Dendritic cell treated with granulocyte-macrophage colony-stimulating factor and Interleukin-4, amounts not matched to agents 40 ng/mL and 50 ng/mL, for 4 days (primary cell): ENCODE measurements at regions not wholly inside any gene's neighbourhood (a gene's known extent, or its start where the extent isn't known, plus 50 kb on each side); places are given as distances from the start of the nearest gene placed in this dataset.

Experiments used
- H3K27ac Mint-ChIP-seq: one replicate; pipeline ENCODE4 v1.8.0; 2022; ENCODE audit warnings: mild to moderate bottlenecking, mixed read lengths
- H3K27me3 Mint-ChIP-seq: one replicate; pipeline ENCODE4 v1.8.0; 2022; ENCODE audit warnings: mild to moderate bottlenecking, mixed read lengths
- H3K36me3 Mint-ChIP-seq: one replicate; pipeline ENCODE4 v1.8.0; 2022; ENCODE audit warnings: low read depth, mixed read lengths
- H3K4me1 Mint-ChIP-seq: one replicate; pipeline ENCODE4 v1.8.0; 2022; ENCODE audit warnings: low read depth, mixed read lengths
- H3K4me3 Mint-ChIP-seq: one replicate; pipeline ENCODE4 v1.8.0; 2022; ENCODE audit warnings: mild to moderate bottlenecking, moderate library complexity, mixed read lengths
- H3K9me3 Mint-ChIP-seq: one replicate; pipeline ENCODE4 v1.8.0; 2022; ENCODE audit warnings: mixed read lengths
- intact Hi-C: fragments of 100-400 bp; cut with micrococcal nuclease; formaldehyde crosslinking; loops from one replicate; pipeline ENCODE4 v1.15.0; 2022

GRCh38 chr1:104856518-104856917 is 1106.8 kb downstream of the AMY1C start:
- H3K36me3 Mint-ChIP-seq: no peaks in the 10 kb centered on the region
- no peak overlapping the region for H3K27ac Mint-ChIP-seq
- H3K27me3 Mint-ChIP-seq: no peaks in the 10 kb centered on the region
- H3K4me3 Mint-ChIP-seq: no peak overlapping the region
- intact Hi-C loops: no loop called here
- H3K9me3 Mint-ChIP-seq: no peaks in the 10 kb centered on the region
- H3K4me1 Mint-ChIP-seq: no peaks in the 10 kb centered on the region

DNA sequence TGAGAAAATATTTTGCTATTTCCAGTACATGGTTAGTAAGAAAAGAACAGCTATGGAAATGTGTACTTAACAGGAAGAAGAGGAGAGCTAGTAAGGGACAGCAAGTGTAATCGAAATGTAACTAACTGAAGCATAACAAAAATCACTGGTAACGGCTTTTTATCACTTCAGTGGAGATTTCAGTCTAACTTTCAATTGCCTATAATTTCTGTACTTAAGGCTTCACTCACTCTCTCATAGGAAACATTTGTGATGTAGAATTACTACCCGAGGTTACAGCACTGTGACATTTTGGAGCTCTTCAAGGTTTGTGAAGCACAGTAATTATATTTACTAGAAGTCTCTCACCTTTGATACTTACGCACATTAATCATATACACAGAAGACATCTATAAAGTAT is 1119.1 kb downstream of the AMY1C start:
- Mint-ChIP-seq H3K27me3 (no peaks in the 10 kb centered on the region), H3K9me3 (no peaks in the 10 kb centered on the region), H3K36me3 (no peaks in the 10 kb centered on the region), H3K27ac (no peak overlapping the region), H3K4me1 (no peaks in the 10 kb centered on the region), H3K4me3 (no peak overlapping the region)
- intact Hi-C loops: no loop called here

DNA sequence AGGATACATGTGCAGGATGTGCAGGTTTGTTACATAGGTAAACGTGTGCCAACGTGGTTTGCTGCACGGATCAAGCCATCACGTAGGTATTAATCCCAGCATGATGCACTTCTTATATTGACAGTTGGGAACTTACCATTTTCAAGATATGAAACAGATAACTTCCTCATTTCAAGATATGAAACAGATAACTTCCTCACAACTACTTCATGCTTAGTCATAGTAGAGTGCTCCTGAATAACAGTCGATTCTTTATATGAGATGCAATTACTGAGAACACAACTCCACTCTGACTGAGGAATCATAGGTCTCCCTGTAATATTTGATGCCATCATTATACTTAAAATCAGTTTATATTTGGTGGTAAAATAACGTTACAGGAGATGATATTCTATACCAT is 1124.3 kb downstream of the AMY1C start:
- no peak overlapping the region for H3K4me3 Mint-ChIP-seq
- H3K4me1 Mint-ChIP-seq: no peaks in the 10 kb centered on the region
- peaks cover 7% of the 10 kb centered on the region for H3K9me3 Mint-ChIP-seq
- no peaks in the 10 kb centered on the region for H3K36me3 Mint-ChIP-seq
- intact Hi-C loops: no loop called here
- H3K27ac Mint-ChIP-seq: no peak overlapping the region
- no peaks in the 10 kb centered on the region for H3K27me3 Mint-ChIP-seq

DNA sequence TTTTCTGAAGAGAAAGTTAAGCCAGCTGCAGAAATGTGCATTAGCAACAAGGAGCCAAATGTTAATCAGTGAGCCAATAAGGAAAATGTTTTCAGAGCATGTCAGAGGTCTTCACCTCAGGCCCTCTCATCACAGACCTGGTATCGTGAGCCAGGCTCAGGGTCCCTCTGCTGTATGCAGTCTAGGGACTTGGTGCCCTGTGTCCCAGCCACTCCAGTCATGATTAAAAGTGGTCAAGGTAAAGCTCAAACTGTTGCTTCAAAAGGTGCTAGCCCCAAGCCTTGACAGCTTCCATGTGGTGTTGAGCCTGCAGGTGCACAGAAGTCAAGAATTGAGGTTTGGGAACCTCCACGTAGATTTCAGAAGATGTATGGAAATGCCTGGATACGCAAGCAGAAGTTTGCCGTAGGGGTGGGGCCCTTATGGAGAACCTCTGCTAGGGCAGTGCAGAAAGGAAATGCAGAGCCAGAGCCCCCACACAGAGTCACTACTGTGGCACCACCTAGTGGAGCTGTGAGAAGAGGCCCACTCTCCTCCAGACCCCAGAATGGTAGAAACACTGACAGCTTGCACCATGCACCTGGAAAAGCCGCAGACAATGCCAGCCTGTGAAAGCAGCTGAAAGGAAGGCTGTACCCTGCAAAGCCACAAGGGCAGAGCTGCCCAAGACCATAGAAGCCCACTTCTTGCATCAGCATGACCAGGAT is 1128.7 kb downstream of the AMY1C start:
- Mint-ChIP-seq H3K4me1 (no peaks in the 10 kb centered on the region), H3K9me3 (peaks cover 7% of the 10 kb centered on the region), H3K36me3 (no peaks in the 10 kb centered on the region), H3K27ac (no peak overlapping the region), H3K27me3 (no peaks in the 10 kb centered on the region), H3K4me3 (no peak overlapping the region)
- intact Hi-C loops: no loop called here

GRCh38 chr1:104884939-104885338 is 1135.2 kb downstream of the AMY1C start:
- no peaks in the 10 kb centered on the region for H3K4me1 Mint-ChIP-seq
- H3K9me3 Mint-ChIP-seq: no peaks in the 10 kb centered on the region
- no peaks in the 10 kb centered on the region for H3K27me3 Mint-ChIP-seq
- no peak overlapping the region for H3K4me3 Mint-ChIP-seq
- H3K36me3 Mint-ChIP-seq: no peaks in the 10 kb centered on the region
- H3K27ac Mint-ChIP-seq: no peak overlapping the region
- intact Hi-C loops: no loop called here

DNA sequence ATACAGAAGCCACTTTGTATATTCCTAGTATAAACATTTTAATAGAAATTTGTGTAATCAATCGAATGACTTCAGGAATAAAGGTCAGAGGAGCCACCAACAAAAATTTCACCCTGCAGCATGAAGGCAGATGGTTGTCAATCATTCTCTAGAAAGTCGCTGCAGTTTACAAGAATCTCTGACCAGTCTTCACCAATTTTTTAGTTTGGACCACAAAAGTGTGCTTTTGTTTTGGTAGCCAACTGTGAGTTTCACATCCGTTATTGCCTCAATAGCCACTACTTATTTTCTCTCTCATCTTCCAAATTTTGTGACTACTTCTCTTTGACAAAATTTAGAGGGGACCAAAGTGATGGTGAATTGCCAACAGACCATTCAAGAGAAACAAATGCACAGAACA is 1155.6 kb downstream of the AMY1C start:
- H3K36me3 Mint-ChIP-seq: no peaks in the 10 kb centered on the region

DNA sequence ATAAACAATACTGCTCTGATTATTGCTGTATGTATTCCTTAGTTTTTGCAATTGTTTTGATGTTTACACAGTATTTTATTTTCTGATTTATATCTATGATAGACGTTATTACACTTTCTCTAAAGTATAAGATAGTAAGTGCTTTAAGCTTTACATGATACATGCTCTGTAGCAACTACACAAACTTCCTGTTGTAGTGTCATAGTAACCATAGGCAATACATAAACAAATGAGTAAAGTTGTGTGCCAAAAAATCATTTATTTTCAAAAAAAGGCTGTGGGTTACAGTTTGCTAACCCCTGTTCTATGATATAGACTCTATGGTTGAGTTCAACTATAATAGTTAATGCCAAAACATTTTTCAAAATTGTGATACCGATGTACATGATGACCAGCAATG is 1156.4 kb downstream of the AMY1C start:
- no peaks in the 10 kb centered on the region for H3K36me3 Mint-ChIP-seq
- no peaks in the 10 kb centered on the region for H3K27me3 Mint-ChIP-seq
- no peaks in the 10 kb centered on the region for H3K4me1 Mint-ChIP-seq

More for the DNA sequence above, 1155.6 kb downstream of the AMY1C start:
- Mint-ChIP-seq H3K4me3 (no peak overlapping the region), H3K4me1 (no peaks in the 10 kb centered on the region), H3K27ac (no peak overlapping the region), H3K27me3 (no peaks in the 10 kb centered on the region), H3K9me3 (peaks cover 10% of the 10 kb centered on the region)
- intact Hi-C loops: no loop called here

GRCh38 chr1:104919188-104919587 is 1169.5 kb downstream of the AMY1C start:
- H3K36me3 Mint-ChIP-seq: no peaks in the 10 kb centered on the region
- no peak overlapping the region for H3K27ac Mint-ChIP-seq
- no peaks in the 10 kb centered on the region for H3K4me1 Mint-ChIP-seq
- intact Hi-C loops: no loop called here
- no peak overlapping the region for H3K4me3 Mint-ChIP-seq
- H3K27me3 Mint-ChIP-seq: no peaks in the 10 kb centered on the region
- peaks cover 25% of the 10 kb centered on the region for H3K9me3 Mint-ChIP-seq

More for the DNA sequence above, 1156.4 kb downstream of the AMY1C start:
- intact Hi-C loops: no loop called here
- H3K4me3 Mint-ChIP-seq: no peak overlapping the region
- no peak overlapping the region for H3K27ac Mint-ChIP-seq
- peaks cover 15% of the 10 kb centered on the region for H3K9me3 Mint-ChIP-seq

GRCh38 chr1:104921525-104921924 is 1171.8 kb downstream of the AMY1C start:
- H3K4me1 Mint-ChIP-seq: no peaks in the 10 kb centered on the region
- no peak overlapping the region for H3K27ac Mint-ChIP-seq
- no peaks in the 10 kb centered on the region for H3K36me3 Mint-ChIP-seq
- H3K4me3 Mint-ChIP-seq: no peak overlapping the region
- H3K27me3 Mint-ChIP-seq: no peaks in the 10 kb centered on the region
- H3K9me3 Mint-ChIP-seq: peaks cover 24% of the 10 kb centered on the region
- intact Hi-C loops: no loop called here

- no peak overlapping the region for H3K4me3 Mint-ChIP-seq
- no peaks in the 10 kb centered on the region for H3K36me3 Mint-ChIP-seq
- intact Hi-C loops: no loop called here
- no peaks in the 10 kb centered on the region for H3K4me1 Mint-ChIP-seq
- H3K9me3 Mint-ChIP-seq: peaks cover 16% of the 10 kb centered on the region
- no peaks in the 10 kb centered on the region for H3K27me3 Mint-ChIP-seq
- H3K27ac Mint-ChIP-seq: no peak overlapping the region
Measured at GRCh38 chr1:104923075-104923474, 1173.4 kb downstream of the AMY1C start.

DNA sequence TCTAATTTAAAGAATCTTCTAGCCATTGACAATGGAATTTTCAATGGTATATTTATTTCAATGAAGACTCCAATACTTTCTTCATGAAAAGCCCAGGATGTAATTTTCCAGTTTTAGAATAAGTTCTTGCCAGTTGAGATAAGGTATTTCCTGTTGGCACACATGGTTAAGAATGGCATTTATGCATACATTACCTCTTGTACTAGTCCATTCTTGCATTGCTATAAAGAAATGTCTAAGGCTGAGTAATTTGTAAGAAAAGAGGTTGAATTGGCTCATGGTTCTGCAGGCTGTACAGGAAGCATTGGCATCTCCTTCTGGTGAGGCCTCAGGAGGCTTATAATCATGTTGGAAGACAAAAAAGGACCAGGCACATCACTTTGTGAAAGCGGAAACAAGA is 1179.6 kb downstream of the AMY1C start:
- no peak overlapping the region for H3K4me3 Mint-ChIP-seq
- no peaks in the 10 kb centered on the region for H3K4me1 Mint-ChIP-seq
- no peak overlapping the region for H3K27ac Mint-ChIP-seq
- no peaks in the 10 kb centered on the region for H3K36me3 Mint-ChIP-seq
- peaks cover 44% of the 10 kb centered on the region for H3K9me3 Mint-ChIP-seq
- no peaks in the 10 kb centered on the region for H3K27me3 Mint-ChIP-seq
- intact Hi-C loops: no loop called here

DNA sequence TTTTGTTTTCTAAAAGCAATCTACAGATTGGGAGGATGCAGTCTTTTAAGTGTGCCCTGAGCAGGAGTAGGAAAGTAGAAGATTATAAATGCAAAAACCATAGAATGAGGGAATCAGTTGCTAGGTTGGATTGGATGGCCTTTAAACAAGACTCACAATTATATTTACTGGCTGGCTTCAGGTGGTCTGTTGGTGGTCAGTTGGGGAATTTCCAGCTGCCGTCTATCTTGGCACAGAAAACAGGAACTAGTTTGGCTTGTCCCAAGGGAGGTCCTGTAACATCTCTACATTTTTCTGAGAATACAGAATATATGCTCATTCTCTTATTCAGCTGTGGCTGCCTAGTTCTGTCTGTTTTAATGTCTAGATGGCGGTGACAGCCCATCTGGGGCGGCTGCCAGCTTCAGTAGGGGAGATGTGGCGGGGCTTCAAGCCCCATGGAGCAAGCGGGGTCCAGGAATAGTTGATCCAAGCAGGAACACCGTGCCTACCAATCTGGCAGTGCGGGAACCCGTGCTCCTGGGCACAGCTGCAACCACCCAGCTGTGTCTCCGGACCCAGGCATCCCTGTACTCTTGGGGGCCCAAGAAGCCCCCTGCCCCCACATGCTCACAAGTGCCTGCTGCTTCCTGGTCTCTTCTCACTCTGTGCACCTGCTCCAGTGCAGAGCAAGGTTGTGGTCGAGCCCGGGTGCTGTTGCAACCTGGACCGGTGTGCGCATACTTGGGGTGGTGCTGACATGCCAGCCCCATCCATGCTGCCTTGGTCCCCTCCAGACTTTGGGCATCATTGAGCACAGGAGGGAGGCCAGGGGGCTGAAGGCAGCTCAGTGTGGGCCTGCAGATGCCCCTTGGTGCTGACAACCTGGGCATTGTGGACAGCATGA is 1182.6 kb downstream of the AMY1C start:
- H3K27me3 Mint-ChIP-seq: no peaks in the 10 kb centered on the region
- no peak overlapping the region for H3K27ac Mint-ChIP-seq
- H3K4me1 Mint-ChIP-seq: no peaks in the 10 kb centered on the region
- no peaks in the 10 kb centered on the region for H3K36me3 Mint-ChIP-seq
- peaks cover 44% of the 10 kb centered on the region for H3K9me3 Mint-ChIP-seq
- H3K4me3 Mint-ChIP-seq: no peak overlapping the region
- intact Hi-C loops: no loop called here

DNA sequence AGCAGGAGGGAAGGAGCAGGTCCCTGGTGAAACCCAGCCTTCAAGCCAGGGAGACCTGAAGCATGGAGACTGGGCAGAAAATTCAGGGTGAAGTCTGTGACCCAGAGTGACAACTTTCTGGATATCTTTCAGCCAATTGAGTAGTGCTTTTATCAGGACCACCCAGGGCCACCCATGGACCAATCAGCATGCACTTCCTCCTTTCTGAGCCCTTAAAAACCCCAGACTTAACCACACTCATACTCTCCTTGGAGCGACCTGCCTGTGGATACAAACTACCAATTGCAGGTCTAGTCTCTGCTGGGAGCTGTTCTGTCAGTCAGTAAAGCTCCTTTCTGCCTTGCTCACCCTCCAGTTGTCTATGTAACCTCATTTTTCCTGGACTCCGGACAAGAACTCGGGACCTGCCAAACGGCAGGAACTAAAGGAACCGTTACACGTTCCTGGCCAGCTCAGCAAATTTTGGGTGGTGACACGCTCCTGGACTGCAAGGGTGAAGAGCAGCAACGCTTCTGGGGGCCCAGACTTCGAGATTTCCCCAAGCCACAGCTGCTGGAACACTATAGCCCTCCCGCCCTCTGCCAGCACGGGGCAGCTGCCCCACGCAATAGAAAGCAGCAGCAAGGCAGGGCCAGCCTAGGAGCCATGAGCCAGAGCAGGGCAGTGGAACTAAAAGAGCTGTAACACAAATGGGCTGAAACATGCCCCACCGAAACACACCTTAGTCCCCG is 1183.4 kb downstream of the AMY1C start:
- Mint-ChIP-seq H3K9me3 (peaks cover 43% of the 10 kb centered on the region), H3K27ac (no peak overlapping the region), H3K4me1 (no peaks in the 10 kb centered on the region), H3K27me3 (no peaks in the 10 kb centered on the region), H3K4me3 (no peak overlapping the region), H3K36me3 (no peaks in the 10 kb centered on the region)
- intact Hi-C loops: no loop called here

DNA sequence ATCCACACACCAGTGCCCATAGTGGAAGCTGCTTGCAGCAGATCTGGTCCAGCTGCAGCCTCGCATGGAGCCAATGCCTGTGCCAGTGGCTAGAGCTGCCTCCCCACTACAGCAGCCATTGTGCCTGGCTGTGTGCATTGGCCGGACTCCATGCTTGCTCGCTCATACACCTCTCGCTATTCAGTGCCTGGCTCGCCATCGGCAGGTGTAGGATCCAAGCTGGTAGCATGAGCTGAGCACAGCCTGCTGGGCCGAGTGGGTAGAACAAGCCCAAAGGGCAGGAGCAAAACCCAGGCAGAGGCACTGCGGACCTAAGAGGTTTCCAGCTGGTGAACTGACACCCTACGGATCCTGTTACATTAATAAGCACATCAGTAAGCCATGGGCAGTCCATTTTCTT is 1184.1 kb downstream of the AMY1C start:
- intact Hi-C loops: no loop called here

More for the DNA sequence above, 1184.1 kb downstream of the AMY1C start:
- Mint-ChIP-seq H3K9me3 (peaks cover 50% of the 10 kb centered on the region), H3K4me3 (no peak overlapping the region), H3K36me3 (no peaks in the 10 kb centered on the region), H3K27me3 (no peaks in the 10 kb centered on the region), H3K4me1 (no peaks in the 10 kb centered on the region), H3K27ac (no peak overlapping the region)
